Uterus (tissue), 2 donors: ENCODE measurements at regions not wholly inside any gene's neighbourhood (a gene's known extent, or its start where the extent isn't known, plus 50 kb on each side); places are given as distances from the start of the nearest gene placed in this dataset.

Experiments used
- CTCF ChIP-seq, 4 experiments: fragments of 200-600 bp in 2 of 4; fragments of 450-650 bp in 2 of 4; sonication (generic) in 2 of 4; IDR thresholded peaks; one replicate each; pipeline ENCODE4 v1.5.1; 2016 to 2019; ENCODE audit warnings: antibody characterized with exemption in 4 of 4, mild to moderate bottlenecking in 2 of 4, moderate library complexity in 1 of 4
- POLR2A ChIP-seq, 2 donors: fragments of 450-650 bp; IDR thresholded peaks; one replicate each; pipeline ENCODE4 v1.6.1; 2016; ENCODE audit warnings: antibody characterized with exemption in 2 of 2, mild to moderate bottlenecking in 1 of 2, moderate library complexity in 1 of 2

- TF ChIP-seq CTCF (IDR thresholded peaks at IDR 0.05) (no peak), POLR2A (IDR thresholded peaks at IDR 0.05) (no peak)
These were observed 923.1 kb downstream of the TBL1XR1 start for GRCh38 chr3:176274161-176274560.
